ENCODE measurements at regions not wholly inside any gene's neighbourhood (a gene's known extent, or its start where the extent isn't known, plus 50 kb on each side); places are given as distances from the start of the nearest gene placed in this dataset.

DNA sequence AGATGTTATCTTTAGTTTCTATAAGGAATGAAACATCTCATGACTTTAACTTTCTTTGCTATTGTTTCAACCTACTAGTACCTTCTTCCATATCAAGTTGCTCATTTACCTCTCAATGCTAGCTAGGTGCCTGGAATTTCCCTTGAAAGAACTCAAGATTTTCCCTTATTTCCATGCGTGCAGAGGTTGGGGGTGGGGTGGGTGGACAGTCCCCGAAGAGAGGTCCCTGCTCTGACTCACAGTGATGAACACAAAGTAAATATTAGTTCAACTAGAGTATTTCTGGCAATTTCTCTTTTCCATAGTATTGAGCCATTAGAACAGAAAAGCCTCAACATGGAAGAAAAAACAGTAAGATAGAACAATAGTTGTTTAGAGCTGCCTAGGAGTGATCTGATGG is 239.0 kb upstream of the ZP4 start:
- Histone ChIP-seq H3K27ac (no peak overlapping the region), H3K4me3 (no peak overlapping the region), H3K27me3 (no peaks in the 10 kb centered on the region), H3K4me1 (no peaks in the 10 kb centered on the region), H3K9ac (ENCODE audit: low read depth in 2 of 2, low read length in 2 of 2) (no peak overlapping the region), H3K36me3 (no peaks in the 10 kb centered on the region), H3K9me3 (no peaks in the 10 kb centered on the region)
- TF ChIP-seq, protein P1, sequence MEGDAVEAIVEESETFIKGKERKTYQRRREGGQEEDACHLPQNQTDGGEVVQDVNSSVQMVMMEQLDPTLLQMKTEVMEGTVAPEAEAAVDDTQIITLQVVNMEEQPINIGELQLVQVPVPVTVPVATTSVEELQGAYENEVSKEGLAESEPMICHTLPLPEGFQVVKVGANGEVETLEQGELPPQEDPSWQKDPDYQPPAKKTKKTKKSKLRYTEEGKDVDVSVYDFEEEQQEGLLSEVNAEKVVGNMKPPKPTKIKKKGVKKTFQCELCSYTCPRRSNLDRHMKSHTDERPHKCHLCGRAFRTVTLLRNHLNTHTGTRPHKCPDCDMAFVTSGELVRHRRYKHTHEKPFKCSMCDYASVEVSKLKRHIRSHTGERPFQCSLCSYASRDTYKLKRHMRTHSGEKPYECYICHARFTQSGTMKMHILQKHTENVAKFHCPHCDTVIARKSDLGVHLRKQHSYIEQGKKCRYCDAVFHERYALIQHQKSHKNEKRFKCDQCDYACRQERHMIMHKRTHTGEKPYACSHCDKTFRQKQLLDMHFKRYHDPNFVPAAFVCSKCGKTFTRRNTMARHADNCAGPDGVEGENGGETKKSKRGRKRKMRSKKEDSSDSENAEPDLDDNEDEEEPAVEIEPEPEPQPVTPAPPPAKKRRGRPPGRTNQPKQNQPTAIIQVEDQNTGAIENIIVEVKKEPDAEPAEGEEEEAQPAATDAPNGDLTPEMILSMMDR (IDR thresholded peaks at IDR 0.05) = no peak
- DNase-seq = no peak
- intact Hi-C loops (cut with DNase I) = no loop called here

DNA sequence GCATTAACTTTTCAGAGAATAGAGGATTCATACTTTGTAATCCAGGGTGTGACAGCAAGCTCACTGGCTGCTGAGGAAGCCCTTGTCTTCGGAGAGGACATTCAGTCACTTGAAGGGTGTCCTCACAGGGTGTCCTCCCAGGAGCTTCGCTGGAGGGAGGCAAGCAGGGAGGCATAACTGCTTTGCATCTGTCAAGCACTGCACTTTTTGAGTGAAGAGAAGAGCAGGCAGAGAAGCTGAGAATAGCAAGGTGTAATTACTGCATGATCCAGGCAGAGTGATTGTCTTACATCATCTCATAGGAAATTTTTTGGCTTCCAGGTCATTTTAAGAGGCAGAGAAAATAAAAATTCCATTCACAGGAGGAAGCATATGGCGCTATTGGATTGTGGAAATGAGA is 232.5 kb upstream of the ZP4 start:
- no peaks in the 10 kb centered on the region for H3K4me1 ChIP-seq
- TF ChIP-seq, protein P1 (IDR thresholded peaks at IDR 0.05) = no peak
- no peaks in the 10 kb centered on the region for H3K27me3 ChIP-seq
- DNase-seq = no peak
- no peak overlapping the region for H3K27ac ChIP-seq
- H3K36me3 ChIP-seq = no peaks in the 10 kb centered on the region
- intact Hi-C loops (cut with DNase I) = no loop called here
- H3K4me3 ChIP-seq = no peak overlapping the region
- no peaks in the 10 kb centered on the region for H3K9me3 ChIP-seq
- H3K9ac ChIP-seq (ENCODE audit: low read depth in 2 of 2, low read length in 2 of 2) = no peak overlapping the region

DNA sequence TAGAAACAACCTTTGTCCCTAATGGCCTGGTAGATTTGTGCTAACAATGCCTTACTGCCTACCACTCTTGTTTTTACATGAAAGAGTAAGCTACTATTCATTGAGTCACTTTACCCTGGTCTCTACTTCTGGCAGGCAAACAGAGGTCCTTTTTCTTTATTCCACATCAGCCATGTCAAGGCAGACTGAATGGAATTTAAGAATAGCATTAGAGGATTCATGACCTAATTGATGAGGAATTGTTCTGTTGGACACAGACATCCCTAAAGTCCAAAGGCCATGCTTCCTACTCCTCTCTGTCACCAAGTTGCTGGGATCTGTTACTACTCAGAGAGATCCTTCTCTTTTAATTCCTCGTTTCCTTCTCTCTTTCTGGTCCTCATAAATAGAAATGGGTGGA is 229.1 kb upstream of the ZP4 start:
- TF ChIP-seq, protein P1 (IDR thresholded peaks at IDR 0.05) = no peak
- no peaks in the 10 kb centered on the region for H3K36me3 ChIP-seq
- no peaks in the 10 kb centered on the region for H3K27me3 ChIP-seq
- no peak overlapping the region for H3K4me3 ChIP-seq
- no peak overlapping the region for H3K9ac ChIP-seq (ENCODE audit: low read depth in 2 of 2, low read length in 2 of 2)
- no peak overlapping the region for H3K27ac ChIP-seq
- H3K4me1 ChIP-seq = no peaks in the 10 kb centered on the region
- intact Hi-C loops (cut with DNase I) = no loop called here
- no peak for DNase-seq
- H3K9me3 ChIP-seq = no peaks in the 10 kb centered on the region

DNA sequence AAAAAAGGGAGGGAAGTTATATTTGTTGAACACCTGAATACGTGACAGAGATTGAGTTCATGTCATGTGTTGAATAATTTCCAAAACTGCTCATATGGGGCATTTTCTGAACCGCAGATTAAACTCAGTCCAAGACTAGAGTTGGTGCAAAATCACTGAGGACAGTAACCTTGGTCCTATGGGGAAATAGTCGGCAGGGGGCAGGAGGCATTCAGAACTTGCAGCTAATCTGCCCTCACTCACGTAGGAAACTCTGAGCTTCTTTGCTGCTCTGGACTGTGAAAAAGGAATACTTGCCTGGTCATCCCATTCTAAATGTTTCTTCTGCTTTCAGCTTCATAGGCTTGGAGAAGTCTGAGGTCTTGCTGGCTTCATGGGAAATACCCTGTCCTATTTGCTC is 228.3 kb upstream of the ZP4 start:
- Histone ChIP-seq H3K4me1 (no peaks in the 10 kb centered on the region), H3K27ac (no peak overlapping the region), H3K4me3 (no peak overlapping the region), H3K9me3 (no peaks in the 10 kb centered on the region), H3K36me3 (no peaks in the 10 kb centered on the region), H3K9ac (ENCODE audit: low read depth in 2 of 2, low read length in 2 of 2) (no peak overlapping the region), H3K27me3 (no peaks in the 10 kb centered on the region)
- no peak for DNase-seq
- intact Hi-C loops (cut with DNase I) = no loop called here
- TF ChIP-seq, protein P1 (IDR thresholded peaks at IDR 0.05) = no peak

DNA sequence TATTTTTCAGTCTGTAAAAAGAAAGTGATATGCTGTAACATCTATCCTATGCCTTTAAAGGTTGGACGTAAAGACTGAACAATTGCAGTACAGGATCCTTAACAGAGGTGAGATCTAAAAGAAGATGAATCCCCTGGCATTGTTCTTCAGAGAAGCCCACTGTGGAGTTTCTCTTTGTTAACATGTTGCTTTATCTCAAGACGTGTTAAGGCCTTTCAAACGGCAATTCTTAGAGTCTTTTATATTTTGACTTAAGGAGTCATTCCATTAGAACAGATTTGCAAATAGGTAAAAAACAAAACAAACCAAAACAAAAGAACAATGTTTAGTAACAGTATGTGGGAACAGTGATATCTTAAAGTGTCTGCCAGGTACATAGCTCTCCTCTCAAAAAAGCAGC is 225.1 kb upstream of the ZP4 start:
- H3K4me1 ChIP-seq = no peaks in the 10 kb centered on the region
- H3K4me3 ChIP-seq = no peak overlapping the region
- H3K36me3 ChIP-seq = no peaks in the 10 kb centered on the region
- H3K27ac ChIP-seq = no peak overlapping the region
- H3K9ac ChIP-seq (ENCODE audit: low read depth in 2 of 2, low read length in 2 of 2) = no peak overlapping the region
- H3K27me3 ChIP-seq = no peaks in the 10 kb centered on the region
- DNase-seq = no peak
- no peaks in the 10 kb centered on the region for H3K9me3 ChIP-seq
- TF ChIP-seq, protein P1 (IDR thresholded peaks at IDR 0.05) = no peak
- intact Hi-C loops (cut with DNase I) = no loop called here

Measured in colonic mucosa (tissue), 4 donors.